ENCODE measurements at regions not wholly inside any gene's neighbourhood (a gene's known extent, or its start where the extent isn't known, plus 50 kb on each side); places are given as distances from the start of the nearest gene placed in this dataset.
"Not testable (repeated sequence)": the region's sequence is repeated elsewhere in the genome, so short reads cannot be mapped to it uniquely, and the experiment has no call there.

DNA sequence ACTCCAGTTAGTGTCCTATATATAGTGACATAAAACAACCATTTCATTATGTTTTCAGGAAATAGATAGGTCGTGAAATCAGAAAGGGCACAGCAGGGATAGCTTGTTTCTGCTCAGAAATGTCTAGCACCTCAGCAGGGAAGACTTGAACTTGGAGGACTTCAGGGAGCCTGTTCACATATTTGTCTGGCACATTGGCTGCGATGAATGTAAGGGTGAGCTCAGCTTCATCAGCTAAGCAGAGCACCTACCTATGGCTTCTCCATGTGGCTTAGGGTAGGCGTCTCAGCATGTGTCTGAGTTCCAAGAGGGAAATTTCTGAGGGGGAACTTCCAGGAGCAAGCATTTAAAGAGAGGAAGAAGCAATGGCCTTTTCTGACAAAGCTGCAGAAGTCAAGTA is 126.2 kb downstream of the PCDH10 start:
- DNase-seq, result no peak

- DNase-seq, result no peak
Observed at GRCh38 chr4:133273401-133273800, 124.3 kb downstream of the PCDH10 start.

DNA sequence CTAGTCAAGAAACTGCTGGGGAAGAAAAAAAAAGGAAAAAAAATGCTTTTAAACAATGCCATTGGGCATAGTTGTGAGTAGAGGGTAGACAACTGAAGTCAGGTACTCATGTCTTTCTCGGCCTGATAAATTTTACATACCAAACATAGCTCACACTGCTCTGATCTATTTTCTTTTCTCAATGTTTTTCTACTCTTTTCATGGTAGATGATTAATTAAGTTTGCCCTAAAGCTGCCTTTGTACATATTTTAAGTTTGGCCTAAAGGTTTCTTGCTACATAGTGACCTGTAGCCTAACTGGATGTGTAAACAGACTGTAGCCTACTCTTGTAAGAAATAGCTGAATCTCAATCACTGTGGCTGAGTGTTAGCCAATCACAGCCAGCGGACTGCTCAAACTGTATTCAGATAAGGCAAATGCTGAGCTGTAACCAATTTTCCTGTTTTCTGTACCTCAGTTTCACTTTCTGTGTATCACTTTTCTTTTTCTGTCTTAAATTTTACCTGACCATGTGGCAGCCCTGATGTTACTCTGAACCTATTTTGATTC is 121.0 kb downstream of the PCDH10 start:
- no peak for DNase-seq

- no peak for DNase-seq
Observed at GRCh38 chr4:133268205-133268604, 119.1 kb downstream of the PCDH10 start.

- DNase-seq, result not testable (repeated sequence)
Observed at GRCh38 chr4:133267506-133267905, 118.4 kb downstream of the PCDH10 start.

GRCh38 chr4:133266966-133267365 is 117.9 kb downstream of the PCDH10 start:
- DNase-seq, result not testable (repeated sequence)

DNA sequence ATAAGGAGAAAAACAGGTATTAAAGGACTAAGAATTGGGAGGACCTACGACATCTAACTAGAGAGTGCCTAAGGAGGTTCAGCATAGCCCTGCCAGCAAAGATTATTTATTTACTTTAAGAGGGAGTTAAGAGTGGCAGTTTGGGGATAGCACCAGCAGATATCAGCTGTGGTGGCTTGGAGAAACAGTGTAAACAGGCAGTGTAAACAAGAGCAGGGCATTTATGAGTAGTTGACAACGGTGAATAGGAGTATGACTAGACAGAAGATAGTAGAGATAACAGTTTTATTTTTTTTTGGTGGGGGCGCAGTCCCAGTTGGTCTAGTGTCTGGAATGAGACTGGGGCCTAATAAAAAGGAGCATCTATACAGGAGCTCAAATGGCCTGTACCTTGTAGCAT is 115.2 kb downstream of the PCDH10 start:
- not testable (repeated sequence) for DNase-seq

DNA sequence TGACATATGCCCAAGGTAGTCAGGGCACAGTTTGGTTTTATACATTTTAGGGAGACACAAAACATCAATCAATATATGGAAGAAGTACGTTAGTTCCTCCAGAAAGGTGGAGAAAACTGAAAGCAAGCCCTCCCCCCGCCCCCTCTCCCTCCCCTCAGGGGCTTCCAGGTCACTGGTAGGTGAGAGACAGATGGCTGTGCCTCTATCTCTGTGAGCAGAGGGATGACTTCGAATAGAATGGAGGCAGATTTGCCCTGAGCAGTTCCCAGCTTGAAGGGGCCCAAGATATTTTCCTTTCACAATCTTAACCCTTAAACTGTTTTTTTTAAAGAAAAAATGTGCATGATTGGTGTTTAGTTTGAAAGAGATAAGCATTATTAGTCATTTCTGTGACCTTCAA is 114.0 kb downstream of the PCDH10 start:
- DNase-seq, result no peak

GRCh38 chr4:133247861-133248260 is 98.8 kb downstream of the PCDH10 start:
- no peak for DNase-seq

DNA sequence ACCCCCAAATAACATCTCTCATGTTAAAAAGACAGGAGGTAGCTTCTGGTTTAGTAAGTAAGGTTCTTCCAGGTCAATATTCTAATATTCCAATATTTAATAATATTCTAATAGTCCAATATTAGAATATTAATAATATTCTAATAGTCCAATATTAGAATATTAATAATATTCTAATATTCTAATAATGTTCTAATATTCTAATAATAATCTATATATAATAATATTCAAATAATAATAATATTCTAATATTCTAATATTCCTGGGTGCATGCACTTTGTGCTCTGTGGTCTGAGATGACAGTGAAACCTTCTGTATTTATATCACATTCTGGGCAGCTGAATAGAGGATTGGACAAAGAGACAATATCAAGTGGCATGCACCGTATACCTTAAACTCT is 96.1 kb downstream of the PCDH10 start:
- DNase-seq, result no peak
